A673 (cell line): ENCODE measurements at regions not wholly inside any gene's neighbourhood (a gene's known extent, or its start where the extent isn't known, plus 50 kb on each side); places are given as distances from the start of the nearest gene placed in this dataset.

ENCODE experiments used
- EZH2 ChIP-seq: fragments of 200-600 bp; sonication (generic); IDR thresholded peaks from 2 replicates; pipeline ENCODE4 v1.6.1; 2017; ENCODE audit warnings: borderline replicate concordance, low read depth, mild to moderate bottlenecking, mixed read lengths, antibody characterized with exemption, low read length; ENCODE audit not compliant: poor library complexity, severe bottlenecking
- TF ChIP-seq, protein P1 (sequence below): fragments of 300-800, 200-600 bp; sonication (generic); conservative IDR thresholded peaks from 2 replicates; pipeline ENCODE4 v1.5.1; 2017; ENCODE audit warnings: low read depth, mild to moderate bottlenecking, antibody characterized with exemption, low read length, moderate library complexity, mixed read lengths

DNA sequence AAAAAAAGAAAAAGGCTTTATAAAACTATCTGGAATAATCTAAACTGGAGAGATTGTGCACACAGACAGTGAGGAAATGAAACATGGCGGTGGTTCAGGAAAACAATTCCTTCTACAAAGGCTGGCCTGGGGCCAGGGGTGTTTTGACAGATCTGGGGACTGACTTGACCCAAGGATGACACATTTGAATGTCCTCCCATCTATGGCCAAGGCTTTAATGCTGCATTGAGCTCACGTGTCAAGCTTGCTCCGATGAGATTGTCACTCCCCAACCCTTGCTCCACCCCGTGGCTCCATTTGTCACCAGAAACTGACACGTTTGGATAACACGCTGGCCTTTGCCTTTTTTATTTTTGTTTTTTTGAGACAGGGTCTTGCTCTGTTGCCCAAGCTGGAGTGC lies 156.1 kb downstream of the ZFP64 start:
- TF ChIP-seq, protein P1, sequence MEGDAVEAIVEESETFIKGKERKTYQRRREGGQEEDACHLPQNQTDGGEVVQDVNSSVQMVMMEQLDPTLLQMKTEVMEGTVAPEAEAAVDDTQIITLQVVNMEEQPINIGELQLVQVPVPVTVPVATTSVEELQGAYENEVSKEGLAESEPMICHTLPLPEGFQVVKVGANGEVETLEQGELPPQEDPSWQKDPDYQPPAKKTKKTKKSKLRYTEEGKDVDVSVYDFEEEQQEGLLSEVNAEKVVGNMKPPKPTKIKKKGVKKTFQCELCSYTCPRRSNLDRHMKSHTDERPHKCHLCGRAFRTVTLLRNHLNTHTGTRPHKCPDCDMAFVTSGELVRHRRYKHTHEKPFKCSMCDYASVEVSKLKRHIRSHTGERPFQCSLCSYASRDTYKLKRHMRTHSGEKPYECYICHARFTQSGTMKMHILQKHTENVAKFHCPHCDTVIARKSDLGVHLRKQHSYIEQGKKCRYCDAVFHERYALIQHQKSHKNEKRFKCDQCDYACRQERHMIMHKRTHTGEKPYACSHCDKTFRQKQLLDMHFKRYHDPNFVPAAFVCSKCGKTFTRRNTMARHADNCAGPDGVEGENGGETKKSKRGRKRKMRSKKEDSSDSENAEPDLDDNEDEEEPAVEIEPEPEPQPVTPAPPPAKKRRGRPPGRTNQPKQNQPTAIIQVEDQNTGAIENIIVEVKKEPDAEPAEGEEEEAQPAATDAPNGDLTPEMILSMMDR: no peak
- no peak for TF ChIP-seq EZH2
